OCI-LY3 (cell line): ENCODE measurements at regions not wholly inside any gene's neighbourhood (a gene's known extent, or its start where the extent isn't known, plus 50 kb on each side); places are given as distances from the start of the nearest gene placed in this dataset.

Experiments used
- CTCF ChIP-seq: fragments of 200-600, 300-600 bp; sonication (generic); IDR thresholded peaks from 2 replicates; pipeline ENCODE4 v1.5.1; 2014; ENCODE audit warnings: antibody characterized with exemption, low read length, low read depth
- EZH2phosphoT487 ChIP-seq: fragments of 200-600 bp; shearing (Covaris generic); IDR thresholded peaks from 2 replicates; pipeline ENCODE4 v1.6.1; 2018; ENCODE audit warnings: antibody characterized with exemption, mixed run types, low read depth

- no peak for TF ChIP-seq CTCF
- TF ChIP-seq EZH2phosphoT487 = no peak
These were observed 368.1 kb downstream of the LTN1 start for GRCh38 chr21:28624626-28625025.
